ENCODE measurements at regions not wholly inside any gene's neighbourhood (a gene's known extent, or its start where the extent isn't known, plus 50 kb on each side); places are given as distances from the start of the nearest gene placed in this dataset.
A peak's percentile ranks its signal among the peaks of the same experiment; 100 is the strongest.

- TF ChIP-seq CTCF (conservative IDR thresholded peaks at IDR 0.05; ENCODE audit: low read depth, low read length) = no peak
- H3K4me3 ChIP-seq (ENCODE audit: low read depth, low read length) = no peak overlapping the region
- no peak for DNase-seq (ENCODE audit: low read depth)
These were observed 261.0 kb upstream of the MKLN1 start for GRCh38 chr7:131066635-131067034.

GRCh38 chr7:131067220-131067619 lies 260.5 kb upstream of the MKLN1 start:
- TF ChIP-seq CTCF (conservative IDR thresholded peaks at IDR 0.05; ENCODE audit: low read depth, low read length) = no peak
- H3K4me3 ChIP-seq (ENCODE audit: low read depth, low read length) = no peak overlapping the region
- DNase-seq (ENCODE audit: low read depth) = no peak

GRCh38 chr7:131068604-131069021 lies 259.1 kb upstream of the MKLN1 start:
- no peak for DNase-seq (ENCODE audit: low read depth)
- H3K4me3 ChIP-seq (ENCODE audit: low read depth, low read length) = no peak overlapping the region
- TF ChIP-seq CTCF (conservative IDR thresholded peaks at IDR 0.05; ENCODE audit: low read depth, low read length) = peak; percentile 39

- no peak overlapping the region for H3K4me3 ChIP-seq (ENCODE audit: low read depth, low read length)
- TF ChIP-seq CTCF (conservative IDR thresholded peaks at IDR 0.05; ENCODE audit: low read depth, low read length) = peak; percentile 30
- DNase-seq (ENCODE audit: low read depth) = no peak
These were observed 255.7 kb upstream of the MKLN1 start for GRCh38 chr7:131071786-131072504.

- H3K4me3 ChIP-seq (ENCODE audit: low read depth, low read length) = no peak overlapping the region
These were observed 255.1 kb upstream of the MKLN1 start for GRCh38 chr7:131072505-131073091.

GRCh38 chr7:131074043-131074442 lies 253.6 kb upstream of the MKLN1 start:
- DNase-seq (ENCODE audit: low read depth) = no peak
- H3K4me3 ChIP-seq (ENCODE audit: low read depth, low read length) = no peak overlapping the region
- no peak for TF ChIP-seq CTCF (conservative IDR thresholded peaks at IDR 0.05; ENCODE audit: low read depth, low read length)

More at GRCh38 chr7:131072505-131073091, 255.1 kb upstream of the MKLN1 start:
- no peak for TF ChIP-seq CTCF (conservative IDR thresholded peaks at IDR 0.05; ENCODE audit: low read depth, low read length)
- DNase-seq (ENCODE audit: low read depth) = no peak

GRCh38 chr7:131074585-131074984 lies 253.1 kb upstream of the MKLN1 start:
- TF ChIP-seq CTCF (conservative IDR thresholded peaks at IDR 0.05; ENCODE audit: low read depth, low read length) = no peak
- no peak for DNase-seq (ENCODE audit: low read depth)
- no peak overlapping the region for H3K4me3 ChIP-seq (ENCODE audit: low read depth, low read length)

All from epithelial cell of proximal tubule (primary cell).